DOHH2 (cell line): ENCODE measurements at regions not wholly inside any gene's neighbourhood (a gene's known extent, or its start where the extent isn't known, plus 50 kb on each side); places are given as distances from the start of the nearest gene placed in this dataset.

ENCODE experiments used
- H3F3A ChIP-seq: fragments of 200-600 bp; sonication (generic), shearing (Covaris generic); 2 replicates; pipeline ENCODE4 v1.6.0; 2016; ENCODE audit warnings: antibody characterized with exemption, mild to moderate bottlenecking; ENCODE audit not compliant: control insufficient read depth, insufficient read depth
- H3K27ac ChIP-seq: fragments of 200-600 bp; sonication (generic); 2 replicates; pipeline ENCODE4 v1.5.1; 2014; ENCODE audit warnings: low read depth, mild to moderate bottlenecking, low read length, moderate library complexity
- H3K27me3 ChIP-seq: fragments of 200-600 bp; sonication (generic); 2 replicates; pipeline ENCODE4 v1.6.1; 2014; ENCODE audit warnings: mild to moderate bottlenecking, low read length, mixed read lengths; ENCODE audit not compliant: control insufficient read depth
- H3K36me3 ChIP-seq: fragments of 200-600 bp; sonication (generic); 2 replicates; pipeline ENCODE4 v1.6.1; 2014; ENCODE audit warnings: mild to moderate bottlenecking, low read length, moderate library complexity, mixed read lengths; ENCODE audit not compliant: control insufficient read depth
- H3K4me1 ChIP-seq: fragments of 200-600 bp; sonication (generic); 2 replicates; pipeline ENCODE4 v1.6.1; 2014; ENCODE audit warnings: mild to moderate bottlenecking, low read length, mixed read lengths; ENCODE audit not compliant: control insufficient read depth
- H3K4me2 ChIP-seq: fragments of 200-600 bp; sonication (generic); 2 replicates; pipeline ENCODE4 v1.6.0; 2014; ENCODE audit warnings: mild to moderate bottlenecking, low read length, moderate library complexity
- H3K4me3 ChIP-seq: fragments of 200-600 bp; sonication (generic); 2 replicates; pipeline ENCODE4 v1.5.1; 2014; ENCODE audit warnings: mild to moderate bottlenecking, low read length, mixed read lengths
- H3K79me2 ChIP-seq: fragments of 200-600 bp; sonication (generic); 2 replicates; pipeline ENCODE4 v1.6.1; 2014; ENCODE audit warnings: mild to moderate bottlenecking, low read length, mixed read lengths; ENCODE audit not compliant: control insufficient read depth
- H3K9me2 ChIP-seq: fragments of 200-600 bp; sonication (generic); replicated peaks from 2 replicates; pipeline ENCODE4 v1.6.1; 2014; ENCODE audit warnings: mild to moderate bottlenecking, low read length, mixed read lengths; ENCODE audit not compliant: control insufficient read depth
- H3K9me3 ChIP-seq: fragments of 200-600 bp; sonication (generic); 2 replicates; pipeline ENCODE4 v1.6.1; 2014; ENCODE audit warnings: antibody characterized with exemption, low read length, mixed read lengths; ENCODE audit not compliant: control insufficient read depth, insufficient read depth
- H4K20me1 ChIP-seq: fragments of 200-600 bp; sonication (generic); 2 replicates; pipeline ENCODE4 v1.6.0; 2014; ENCODE audit warnings: low read depth, mild to moderate bottlenecking, antibody characterized with exemption, low read length, moderate library complexity; ENCODE audit not compliant: control insufficient read depth, insufficient read depth
- CTCF ChIP-seq: fragments of 200-600 bp; sonication (generic); IDR thresholded peaks from one replicate; pipeline ENCODE4 v1.5.1; 2014; ENCODE audit warnings: antibody characterized with exemption, mild to moderate bottlenecking, low read depth, low read length; ENCODE audit not compliant: poor library complexity, severe bottlenecking
- EZH2phosphoT487 ChIP-seq: fragments of 200-600 bp; sonication (generic); IDR thresholded peaks from 2 replicates; pipeline ENCODE4 v1.6.1; 2017; ENCODE audit warnings: borderline replicate concordance, mild to moderate bottlenecking, antibody characterized with exemption, low read length, moderate library complexity, mixed read lengths

GRCh38 chr12:77510985-77511384 is 319.7 kb upstream of the NAV3 start:
- Histone ChIP-seq H3K36me3 (no peaks in the 10 kb centered on the region), H3K9me2 (no peaks in the 10 kb centered on the region), H3K4me2 (no peak overlapping the region), H3K27me3 (no peaks in the 10 kb centered on the region), H4K20me1 (no peaks in the 10 kb centered on the region), H3K79me2 (no peaks in the 10 kb centered on the region), H3F3A (no peaks in the 10 kb centered on the region), H3K27ac (no peak overlapping the region), H3K4me1 (no peaks in the 10 kb centered on the region), H3K4me3 (no peak overlapping the region), H3K9me3 (no peaks in the 10 kb centered on the region)
- TF ChIP-seq CTCF (no peak), EZH2phosphoT487 (no peak)

DNA sequence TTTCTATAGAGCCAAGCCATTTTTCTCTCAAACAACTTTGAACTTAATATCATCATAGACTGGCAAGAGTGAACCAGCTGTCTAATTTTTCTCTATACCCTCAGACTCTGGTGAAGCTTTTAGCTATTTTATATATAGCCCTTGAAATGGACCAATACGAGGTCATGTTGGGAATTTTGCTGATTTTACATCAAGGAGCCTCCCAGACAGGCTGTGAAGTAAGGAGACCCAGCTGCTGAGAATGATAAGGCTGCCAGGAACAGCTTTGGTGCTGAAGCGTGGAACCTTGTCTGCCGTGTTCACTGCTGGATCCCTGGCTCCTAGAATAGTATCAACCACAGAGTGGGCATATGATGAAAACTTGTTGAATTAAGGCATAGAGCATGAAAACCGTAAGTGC is 326.2 kb upstream of the NAV3 start:
- Histone ChIP-seq H3K36me3 (no peaks in the 10 kb centered on the region), H3K9me2 (no peaks in the 10 kb centered on the region), H3K9me3 (no peaks in the 10 kb centered on the region), H3K4me1 (no peaks in the 10 kb centered on the region), H3K27ac (no peak overlapping the region), H3K4me3 (no peak overlapping the region), H3K79me2 (no peaks in the 10 kb centered on the region), H3K27me3 (no peaks in the 10 kb centered on the region), H3K4me2 (no peak overlapping the region), H3F3A (no peaks in the 10 kb centered on the region), H4K20me1 (no peaks in the 10 kb centered on the region)
- TF ChIP-seq CTCF: no peak
- TF ChIP-seq EZH2phosphoT487: no peak

GRCh38 chr12:77500089-77500488 is 330.6 kb upstream of the NAV3 start:
- H3K4me3 ChIP-seq: no peak overlapping the region
- H3K27ac ChIP-seq: no peak overlapping the region
- H3K9me3 ChIP-seq: no peaks in the 10 kb centered on the region
- H3K4me1 ChIP-seq: no peaks in the 10 kb centered on the region
- H3K79me2 ChIP-seq: no peaks in the 10 kb centered on the region
- H4K20me1 ChIP-seq: no peaks in the 10 kb centered on the region
- no peaks in the 10 kb centered on the region for H3K36me3 ChIP-seq
- H3K9me2 ChIP-seq: no peaks in the 10 kb centered on the region
- no peaks in the 10 kb centered on the region for H3K27me3 ChIP-seq
- TF ChIP-seq EZH2phosphoT487: no peak
- no peaks in the 10 kb centered on the region for H3F3A ChIP-seq
- no peak overlapping the region for H3K4me2 ChIP-seq

DNA sequence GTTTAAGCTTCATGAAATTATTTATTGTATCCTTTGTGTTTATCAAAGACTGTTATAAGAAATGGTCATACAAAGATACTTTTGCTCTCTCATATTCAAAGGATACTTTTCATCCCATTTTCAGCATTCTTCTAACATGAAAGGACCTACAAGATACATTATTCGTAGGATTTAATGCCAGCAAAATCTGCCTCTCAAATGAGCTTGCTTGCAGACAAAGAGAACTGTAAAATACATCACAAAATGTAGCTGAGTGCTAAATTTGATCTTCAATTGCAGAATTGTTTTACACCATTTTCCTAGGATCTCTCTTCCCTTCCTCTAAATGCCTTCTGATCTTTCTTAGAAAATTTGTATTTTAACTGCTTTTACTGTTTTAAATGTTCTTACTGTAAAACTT is 333.0 kb upstream of the NAV3 start:
- no peak overlapping the region for H3K4me2 ChIP-seq
- no peak overlapping the region for H3K4me3 ChIP-seq
- no peaks in the 10 kb centered on the region for H3K4me1 ChIP-seq
- no peaks in the 10 kb centered on the region for H3K36me3 ChIP-seq
- no peaks in the 10 kb centered on the region for H3F3A ChIP-seq
- no peaks in the 10 kb centered on the region for H3K9me2 ChIP-seq
- no peak overlapping the region for H3K27ac ChIP-seq
- H4K20me1 ChIP-seq: no peaks in the 10 kb centered on the region
- H3K79me2 ChIP-seq: no peaks in the 10 kb centered on the region
- TF ChIP-seq CTCF: no peak
- TF ChIP-seq EZH2phosphoT487: no peak
- no peaks in the 10 kb centered on the region for H3K9me3 ChIP-seq
- no peaks in the 10 kb centered on the region for H3K27me3 ChIP-seq
